T47D (cell line): ENCODE measurements at regions not wholly inside any gene's neighbourhood (a gene's known extent, or its start where the extent isn't known, plus 50 kb on each side); places are given as distances from the start of the nearest gene placed in this dataset.
"Not testable (repeated sequence)": the region's sequence is repeated elsewhere in the genome, so short reads cannot be mapped to it uniquely, and the experiment has no call there.

Source experiments
- DNase-seq, 2 experiments: peaks; one replicate each; pipeline versions ENCODE4 v3.0.0 to v3.0.0-alpha.2; 2011 to 2012; ENCODE audit warnings: low read depth in 1 of 2, low spot score in 1 of 2
- JUND ChIP-seq: IDR thresholded peaks from 2 replicates; pipeline ENCODE4 v1.6.1; 2012; ENCODE audit warnings: low read depth
- in situ Hi-C: cut with HindIII; loops from 2 replicates; pipeline ENCODE4 v1.10.0; 2016; ENCODE audit warnings: low sequenced_read_pairs, low pct_unique_long_range_greater_than_20kb

DNA sequence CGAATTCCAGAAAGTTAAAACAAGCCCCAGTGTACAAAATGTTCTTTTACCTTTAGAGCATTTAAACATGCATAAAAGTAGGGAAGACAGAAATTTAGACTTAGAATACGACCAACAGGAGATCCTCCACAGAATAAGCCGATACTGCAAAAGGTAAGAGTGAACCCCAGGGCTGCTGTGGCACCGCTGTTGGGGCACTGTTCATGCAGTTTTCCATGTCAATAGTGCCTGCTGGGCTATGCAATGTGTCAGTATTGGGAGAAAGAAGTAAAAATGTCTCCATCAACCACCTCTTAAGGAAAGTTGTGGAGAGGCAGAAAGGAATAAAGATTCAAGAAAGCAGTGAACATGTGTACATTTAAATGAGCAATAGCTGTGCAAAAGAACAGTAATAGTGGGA is 326.5 kb upstream of the SEMA3C start:
- TF ChIP-seq JUND = no peak
- in situ Hi-C loops = no loop called here
- no peak for DNase-seq

- DNase-seq = peak in 1 of 2 experiments; percentile 43
- in situ Hi-C loops = no loop called here
- TF ChIP-seq JUND = no peak
Measured at GRCh38 chr7:81244224-81244623, 325.4 kb upstream of the SEMA3C start.

DNA sequence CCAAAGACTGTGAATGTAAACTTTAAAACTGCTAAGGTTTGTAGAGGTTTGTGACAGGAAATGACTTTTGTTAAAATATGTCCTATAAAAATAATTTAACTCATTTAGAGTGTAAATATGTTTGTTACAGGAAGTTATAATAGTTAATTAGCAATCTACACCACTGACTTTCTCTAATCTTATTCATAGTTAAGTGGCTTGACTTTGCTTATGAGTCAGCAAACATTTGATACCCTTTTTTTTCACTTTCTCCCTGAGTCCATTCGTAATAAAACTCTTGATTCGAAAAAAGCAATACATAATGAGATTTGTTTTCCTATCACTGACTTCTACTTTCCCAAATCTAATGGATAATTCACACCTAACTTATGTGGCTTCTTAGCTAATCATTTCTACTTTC is 317.7 kb upstream of the SEMA3C start:
- no peak for DNase-seq
- TF ChIP-seq JUND = no peak
- in situ Hi-C loops = no loop called here

DNA sequence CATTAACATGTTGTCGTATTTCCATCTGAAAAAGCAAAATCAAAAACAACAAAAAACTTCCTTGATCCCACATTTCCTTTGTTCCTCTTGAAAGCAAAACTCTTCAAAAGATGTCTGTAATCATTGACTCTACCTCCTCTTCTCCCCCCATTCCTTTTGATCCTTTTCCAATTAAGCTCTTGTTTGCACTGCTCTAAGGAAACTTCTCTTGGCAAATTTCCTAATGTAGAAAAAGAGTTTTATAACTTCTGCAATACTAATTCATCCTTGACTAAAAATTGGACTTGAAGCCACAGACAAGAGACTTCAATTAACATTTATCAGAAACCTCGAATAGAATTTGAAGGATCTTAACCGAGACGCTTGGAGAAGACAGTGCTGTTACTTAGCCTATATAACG is 317.1 kb upstream of the SEMA3C start:
- no peak for TF ChIP-seq JUND
- no peak for DNase-seq
- in situ Hi-C loops = no loop called here

GRCh38 chr7:81234896-81235295 is 316.0 kb upstream of the SEMA3C start:
- in situ Hi-C loops = no loop called here
- no peak for TF ChIP-seq JUND
- no peak for DNase-seq

DNA sequence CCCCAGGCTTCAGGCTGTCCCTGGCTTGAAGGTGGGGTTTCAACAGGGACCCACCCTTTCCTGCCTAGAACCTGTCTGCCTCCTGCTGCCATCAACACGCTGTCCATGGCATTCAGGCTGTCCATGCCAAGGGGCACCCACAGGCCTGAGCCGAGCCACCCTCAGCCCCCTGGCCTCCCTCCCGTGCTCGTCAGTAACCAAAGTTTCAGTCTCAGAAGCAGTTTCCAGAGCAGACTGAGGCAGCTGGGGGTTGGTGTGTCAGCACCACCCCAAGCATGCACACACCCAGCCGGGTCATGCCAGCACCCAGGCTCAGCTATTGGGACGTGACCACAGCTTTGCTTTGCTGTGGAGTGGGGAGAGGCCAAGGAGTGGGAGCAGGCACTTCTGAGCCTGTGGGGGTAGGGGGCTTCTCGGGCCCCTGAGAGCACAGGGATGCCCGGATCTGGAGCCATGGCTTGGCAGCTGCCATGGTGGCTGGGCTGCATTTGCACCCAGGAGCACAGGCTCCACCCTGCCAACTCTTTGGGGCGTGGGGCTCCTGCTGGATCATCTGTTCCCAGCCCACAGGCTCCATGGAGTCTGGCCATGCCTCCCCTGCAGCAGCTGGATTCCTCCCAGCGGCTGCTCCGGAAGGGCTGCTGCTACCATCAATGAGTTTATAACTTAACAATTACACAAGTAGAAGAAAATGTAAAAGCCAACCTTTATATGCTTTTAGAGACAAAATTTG is 314.5 kb upstream of the SEMA3C start:
- no peak for TF ChIP-seq JUND
- no peak for DNase-seq
- in situ Hi-C loops = no loop called here

- no peak for TF ChIP-seq JUND
- in situ Hi-C loops = no loop called here
- no peak for DNase-seq
Measured at GRCh38 chr7:81232084-81232799, 313.4 kb upstream of the SEMA3C start.

- no peak for DNase-seq
- no peak for TF ChIP-seq JUND
Measured at GRCh38 chr7:81231301-81231838, 312.5 kb upstream of the SEMA3C start.

DNA sequence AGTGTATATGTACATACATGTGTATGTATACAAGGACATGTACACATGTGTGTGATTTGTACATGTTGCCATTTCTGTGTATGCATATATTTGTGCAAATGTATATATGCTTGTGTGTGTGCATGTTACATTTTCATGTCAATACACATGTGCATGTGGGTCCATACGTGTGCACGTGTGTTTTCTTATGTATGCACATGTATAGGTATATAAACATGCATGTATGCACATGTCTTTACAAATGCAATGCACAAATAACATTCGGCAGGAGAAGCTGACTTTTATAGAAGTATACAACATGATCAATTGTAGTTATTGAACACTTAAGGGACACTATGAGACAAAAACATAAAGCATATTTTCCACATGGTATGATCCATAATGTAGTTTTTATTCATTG is 307.4 kb upstream of the SEMA3C start:
- no peak for DNase-seq
- in situ Hi-C loops = no loop called here

More at GRCh38 chr7:81231301-81231838, 312.5 kb upstream of the SEMA3C start:
- in situ Hi-C loops = no loop called here

DNA sequence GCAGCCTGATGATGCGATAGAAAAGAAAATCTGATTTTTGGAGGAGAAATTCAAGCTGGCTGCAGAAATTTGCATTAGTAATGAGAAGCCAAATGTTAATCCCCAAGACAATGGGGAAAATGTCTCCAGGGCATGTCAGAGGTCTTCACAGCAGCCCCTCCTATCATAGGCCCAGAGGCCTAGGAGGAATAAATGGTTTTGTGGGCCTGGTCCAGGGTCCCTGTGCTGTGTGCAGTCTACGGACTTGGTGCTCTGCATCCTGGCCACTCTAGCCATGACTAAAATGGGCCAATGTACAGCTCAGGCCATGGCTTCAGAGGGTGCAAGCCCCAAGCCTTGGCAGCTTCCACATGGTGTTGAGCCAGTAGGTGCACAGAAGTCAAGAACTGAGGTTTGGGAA is 303.8 kb upstream of the SEMA3C start:
- in situ Hi-C loops = not testable (repeated sequence)

More for the DNA sequence above, 307.4 kb upstream of the SEMA3C start:
- no peak for TF ChIP-seq JUND

DNA sequence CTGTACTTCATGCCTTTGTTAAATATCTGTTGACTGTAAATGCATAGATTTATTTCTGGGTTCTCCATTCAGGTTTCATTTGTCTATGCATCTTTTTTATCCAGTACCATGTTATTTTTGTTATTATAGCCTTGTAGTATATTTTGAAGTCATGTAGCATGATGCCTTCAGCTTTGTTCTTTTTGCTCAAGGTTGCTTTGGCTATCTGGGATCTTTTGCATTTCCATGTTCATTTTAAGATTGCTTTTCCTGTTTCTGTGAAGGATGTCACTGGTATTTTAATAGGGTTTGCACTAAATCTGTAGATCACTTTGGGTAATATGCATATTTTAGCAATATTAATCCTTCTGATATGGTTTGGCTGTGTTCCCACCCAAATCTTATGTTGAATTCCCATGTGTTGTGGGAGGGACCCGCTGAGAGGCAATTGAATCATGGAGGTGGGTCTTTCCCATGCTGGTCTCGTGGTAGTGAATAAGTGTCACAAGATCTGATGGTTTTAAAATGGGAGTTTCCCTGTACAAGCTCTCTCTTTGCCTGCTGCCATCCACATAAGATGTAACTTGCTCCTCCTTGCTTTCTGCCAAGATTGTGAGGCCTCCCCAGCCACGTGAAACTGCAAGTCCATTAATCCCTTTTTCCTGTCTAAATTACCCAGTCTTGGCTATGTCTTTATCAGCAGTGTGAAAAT is 302.8 kb upstream of the SEMA3C start:
- DNase-seq = no peak
- no peak for TF ChIP-seq JUND
- in situ Hi-C loops = no loop called here

More for the DNA sequence above, 303.8 kb upstream of the SEMA3C start:
- not testable (repeated sequence) for DNase-seq

GRCh38 chr7:81218480-81219106 is 299.7 kb upstream of the SEMA3C start:
- in situ Hi-C loops = no loop called here
- no peak for DNase-seq
- TF ChIP-seq JUND = no peak
